Neural progenitor cell (in vitro differentiated cells): ENCODE measurements at regions not wholly inside any gene's neighbourhood (a gene's known extent, or its start where the extent isn't known, plus 50 kb on each side); places are given as distances from the start of the nearest gene placed in this dataset.

ENCODE experiments used
- DNase-seq: peaks from one replicate; pipeline ENCODE4 v3.0.0-alpha.2; 2016; ENCODE audit warnings: low spot score
- H2AFZ ChIP-seq: fragments of 200-600 bp; sonication (generic); replicated peaks from 2 replicates; pipeline ENCODE4 v1.6.1; 2016; ENCODE audit warnings: antibody characterized with exemption
- H3F3A ChIP-seq: fragments of 200-600 bp; sonication (generic); 2 replicates; pipeline ENCODE4 v1.6.1; 2016; ENCODE audit warnings: antibody characterized with exemption, low read depth
- H3K27ac ChIP-seq: fragments of 200-600 bp; sonication (generic); 2 replicates; pipeline ENCODE4 v1.5.1; 2016; ENCODE audit warnings: mild to moderate bottlenecking
- H3K27me3 ChIP-seq: fragments of 200-600 bp; sonication (generic); 2 replicates; pipeline ENCODE4 v1.6.1; 2016; ENCODE audit warnings: mild to moderate bottlenecking, moderate library complexity
- H3K36me3 ChIP-seq: fragments of 200-600 bp; sonication (generic); 2 replicates; pipeline ENCODE4 v1.5.1; 2016
- H3K4me1 ChIP-seq: fragments of 200-600 bp; sonication (generic); 2 replicates; pipeline ENCODE4 v1.6.1; 2016; ENCODE audit warnings: mixed run types
- H3K4me2 ChIP-seq: fragments of 200-600 bp; sonication (generic); 2 replicates; pipeline ENCODE4 v1.6.1; 2016
- H3K4me3 ChIP-seq: fragments of 200-600 bp; sonication (generic); 2 replicates; pipeline ENCODE4 v1.5.1; 2016
- H3K79me2 ChIP-seq: fragments of 200-600 bp; sonication (generic); 2 replicates; pipeline ENCODE4 v1.6.1; 2016; ENCODE audit warnings: low read depth
- H3K9ac ChIP-seq: fragments of 200-600 bp; sonication (generic); 2 replicates; pipeline ENCODE4 v1.6.1; 2016
- H3K9me3 ChIP-seq: fragments of 200-600 bp; sonication (generic); 2 replicates; pipeline ENCODE4 v1.5.1; 2016; ENCODE audit warnings: low read depth
- H4K20me1 ChIP-seq: fragments of 200-600 bp; sonication (generic); 2 replicates; pipeline ENCODE4 v1.6.1; 2016; ENCODE audit warnings: low read depth
- H3K27ac Mint-ChIP-seq: 3 replicates; pipeline ENCODE4 v1.8.0; 2021; ENCODE audit warnings: mixed read lengths
- H3K27me3 Mint-ChIP-seq: 2 replicates; pipeline ENCODE4 v1.8.0; 2022; ENCODE audit warnings: low read depth, mild to moderate bottlenecking, inconsistent platforms, moderate library complexity, mixed read lengths; ENCODE audit not compliant: insufficient read depth
- H3K36me3 Mint-ChIP-seq: 3 replicates; pipeline ENCODE4 v1.8.0; 2021; ENCODE audit warnings: mixed read lengths
- H3K4me1 Mint-ChIP-seq: 3 replicates; pipeline ENCODE4 v1.8.0; 2021; ENCODE audit warnings: mixed read lengths
- H3K4me3 Mint-ChIP-seq: 3 replicates; pipeline ENCODE4 v1.8.0; 2021; ENCODE audit warnings: mild to moderate bottlenecking, moderate library complexity, mixed read lengths
- H3K9me3 Mint-ChIP-seq: 3 replicates; pipeline ENCODE4 v1.8.0; 2020; ENCODE audit warnings: mixed read lengths
- EZH2 ChIP-seq: fragments of 200-600 bp; sonication (generic); IDR thresholded peaks from 2 replicates; pipeline ENCODE4 v1.6.1; 2017; ENCODE audit warnings: antibody characterized with exemption, mild to moderate bottlenecking, moderate library complexity
- EZH2phosphoT487 ChIP-seq: fragments of 200-600 bp; sonication (generic); IDR thresholded peaks from 2 replicates; pipeline ENCODE4 v1.6.1; 2017; ENCODE audit warnings: antibody characterized with exemption
- TF ChIP-seq, protein P1 (sequence below): fragments of 200-600 bp; sonication (generic); IDR thresholded peaks from 2 replicates; pipeline ENCODE4 v1.5.1; 2017; ENCODE audit warnings: antibody characterized with exemption, mild to moderate bottlenecking

GRCh38 chr17:72400488-72400827, 279.6 kb downstream of the SOX9 start:
- Mint-ChIP-seq H3K27ac (no peak overlapping the region), H3K9me3 (no peaks in the 10 kb centered on the region)
- no peaks in the 10 kb centered on the region for H3K27me3 ChIP-seq

DNA sequence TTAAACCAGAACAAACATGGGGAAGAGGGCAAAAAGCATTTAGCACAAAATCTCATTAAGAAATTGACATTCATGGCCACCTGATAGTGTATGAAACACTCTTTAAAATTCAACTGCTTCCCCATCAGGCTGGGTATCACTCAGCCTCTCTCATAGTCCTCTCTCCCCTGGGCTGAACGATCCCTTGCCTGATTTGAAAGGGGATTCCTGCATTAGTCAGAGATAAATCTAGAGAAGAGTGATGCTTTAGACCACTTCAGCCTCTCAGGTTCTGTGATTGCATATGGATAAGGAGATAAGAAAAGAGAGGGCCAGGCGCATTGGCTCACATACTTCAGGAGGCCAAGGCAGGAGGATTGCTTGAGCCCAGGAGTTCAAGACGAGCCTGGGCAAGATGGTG, 280.0 kb downstream of the SOX9 start:
- H3K4me3 ChIP-seq: no peak overlapping the region
- Mint-ChIP-seq H3K36me3 (peaks cover 5% of the 10 kb centered on the region), H3K4me1 (peaks cover 5% of the 10 kb centered on the region), H3K27ac (no peak overlapping the region), H3K9me3 (no peaks in the 10 kb centered on the region), H3K4me3 (no peak overlapping the region), H3K27me3 (peaks cover 9% of the 10 kb centered on the region)
- H3K4me2 ChIP-seq: no peak overlapping the region
- no peak overlapping the region for H2AFZ ChIP-seq
- H3K27ac ChIP-seq: no peak overlapping the region
- no peaks in the 10 kb centered on the region for H3F3A ChIP-seq
- no peak overlapping the region for H3K9ac ChIP-seq
- no peak for DNase-seq
- no peaks in the 10 kb centered on the region for H3K79me2 ChIP-seq
- no peaks in the 10 kb centered on the region for H3K9me3 ChIP-seq
- H4K20me1 ChIP-seq: no peaks in the 10 kb centered on the region
- H3K4me1 ChIP-seq: peaks cover 4% of the 10 kb centered on the region
- TF ChIP-seq EZH2phosphoT487 (no peak), EZH2 (no peak)
- TF ChIP-seq, protein P1, sequence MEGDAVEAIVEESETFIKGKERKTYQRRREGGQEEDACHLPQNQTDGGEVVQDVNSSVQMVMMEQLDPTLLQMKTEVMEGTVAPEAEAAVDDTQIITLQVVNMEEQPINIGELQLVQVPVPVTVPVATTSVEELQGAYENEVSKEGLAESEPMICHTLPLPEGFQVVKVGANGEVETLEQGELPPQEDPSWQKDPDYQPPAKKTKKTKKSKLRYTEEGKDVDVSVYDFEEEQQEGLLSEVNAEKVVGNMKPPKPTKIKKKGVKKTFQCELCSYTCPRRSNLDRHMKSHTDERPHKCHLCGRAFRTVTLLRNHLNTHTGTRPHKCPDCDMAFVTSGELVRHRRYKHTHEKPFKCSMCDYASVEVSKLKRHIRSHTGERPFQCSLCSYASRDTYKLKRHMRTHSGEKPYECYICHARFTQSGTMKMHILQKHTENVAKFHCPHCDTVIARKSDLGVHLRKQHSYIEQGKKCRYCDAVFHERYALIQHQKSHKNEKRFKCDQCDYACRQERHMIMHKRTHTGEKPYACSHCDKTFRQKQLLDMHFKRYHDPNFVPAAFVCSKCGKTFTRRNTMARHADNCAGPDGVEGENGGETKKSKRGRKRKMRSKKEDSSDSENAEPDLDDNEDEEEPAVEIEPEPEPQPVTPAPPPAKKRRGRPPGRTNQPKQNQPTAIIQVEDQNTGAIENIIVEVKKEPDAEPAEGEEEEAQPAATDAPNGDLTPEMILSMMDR: no peak
- no peaks in the 10 kb centered on the region for H3K36me3 ChIP-seq
- no peaks in the 10 kb centered on the region for H3K27me3 ChIP-seq

More at GRCh38 chr17:72400488-72400827, 279.6 kb downstream of the SOX9 start:
- no peak overlapping the region for H3K4me2 ChIP-seq
- H2AFZ ChIP-seq: no peak overlapping the region
- no peak for TF ChIP-seq EZH2phosphoT487
- no peak overlapping the region for H3K27ac ChIP-seq
- Mint-ChIP-seq H3K4me1 (peaks cover 5% of the 10 kb centered on the region), H3K36me3 (peaks cover 5% of the 10 kb centered on the region), H3K27me3 (peaks cover 9% of the 10 kb centered on the region), H3K4me3 (no peak overlapping the region)
- no peaks in the 10 kb centered on the region for H3K9me3 ChIP-seq
- H3K4me1 ChIP-seq: peaks cover 4% of the 10 kb centered on the region
- DNase-seq: no peak
- no peak overlapping the region for H3K4me3 ChIP-seq
- no peaks in the 10 kb centered on the region for H3K79me2 ChIP-seq
- no peaks in the 10 kb centered on the region for H3F3A ChIP-seq
- H3K36me3 ChIP-seq: no peaks in the 10 kb centered on the region
- H3K9ac ChIP-seq: no peak overlapping the region
- H4K20me1 ChIP-seq: no peaks in the 10 kb centered on the region

GRCh38 chr17:72401883-72402726, 281.3 kb downstream of the SOX9 start:
- no peak overlapping the region for H3K27ac Mint-ChIP-seq
- H3K36me3 ChIP-seq: no peaks in the 10 kb centered on the region
- TF ChIP-seq, protein P1: no peak
- no peak for TF ChIP-seq EZH2
- no peak for DNase-seq
- no peak overlapping the region for H3K4me2 ChIP-seq
- peaks cover 2% of the 10 kb centered on the region for H3K9me3 Mint-ChIP-seq
- H3K27me3 Mint-ChIP-seq: peaks cover 9% of the 10 kb centered on the region
- H3K27me3 ChIP-seq: no peaks in the 10 kb centered on the region
- no peak overlapping the region for H3K4me3 ChIP-seq
- no peaks in the 10 kb centered on the region for H3K9me3 ChIP-seq
- peaks cover 5% of the 10 kb centered on the region for H3K36me3 Mint-ChIP-seq
- H3K27ac ChIP-seq: no peak overlapping the region
- H3K4me1 ChIP-seq: peaks cover 4% of the 10 kb centered on the region
- no peaks in the 10 kb centered on the region for H3F3A ChIP-seq
- peaks cover 13% of the 10 kb centered on the region for H3K4me1 Mint-ChIP-seq
- H2AFZ ChIP-seq: no peak overlapping the region
- H4K20me1 ChIP-seq: no peaks in the 10 kb centered on the region
- no peak overlapping the region for H3K4me3 Mint-ChIP-seq
- no peak overlapping the region for H3K9ac ChIP-seq
- no peaks in the 10 kb centered on the region for H3K79me2 ChIP-seq

DNA sequence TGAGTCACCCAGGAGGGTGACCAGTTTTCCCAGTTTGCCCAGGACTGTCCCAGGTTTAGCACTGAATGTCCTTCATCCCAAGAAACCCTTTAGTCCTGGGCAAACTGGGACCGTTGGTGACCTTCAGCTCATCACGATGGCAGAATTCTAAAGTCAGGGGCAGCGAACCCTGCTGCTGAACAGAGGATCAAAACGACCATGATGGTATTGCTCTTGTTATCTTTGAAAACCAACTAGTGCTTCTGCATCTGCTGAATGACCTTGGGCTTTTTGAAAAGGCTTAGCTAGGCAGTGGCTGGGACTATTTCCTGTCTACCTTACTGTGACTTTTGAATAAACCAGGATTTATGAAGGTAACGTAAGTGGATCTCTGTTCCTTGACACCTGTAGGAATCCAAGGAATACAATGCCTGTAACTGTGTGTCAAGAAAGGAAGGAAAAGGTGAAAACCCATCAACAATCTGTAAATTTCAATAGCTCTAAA, 281.9 kb downstream of the SOX9 start:
- peaks cover 19% of the 10 kb centered on the region for H3K4me1 Mint-ChIP-seq
- H3K4me3 Mint-ChIP-seq: no peak overlapping the region
- H3K9me3 Mint-ChIP-seq: peaks cover 2% of the 10 kb centered on the region
- H3K9ac ChIP-seq: no peak overlapping the region
- H3K4me3 ChIP-seq: no peak overlapping the region
- no peaks in the 10 kb centered on the region for H3F3A ChIP-seq
- DNase-seq: no peak
- no peak overlapping the region for H3K4me2 ChIP-seq
- peaks cover 4% of the 10 kb centered on the region for H3K4me1 ChIP-seq
- no peaks in the 10 kb centered on the region for H3K79me2 ChIP-seq
- H3K27me3 ChIP-seq: no peaks in the 10 kb centered on the region
- H3K27ac ChIP-seq: no peak overlapping the region
- H3K27me3 Mint-ChIP-seq: peaks cover 9% of the 10 kb centered on the region
- peaks cover 5% of the 10 kb centered on the region for H3K36me3 Mint-ChIP-seq
- H3K36me3 ChIP-seq: no peaks in the 10 kb centered on the region
- H3K9me3 ChIP-seq: no peaks in the 10 kb centered on the region
- H2AFZ ChIP-seq: no peak overlapping the region
- TF ChIP-seq EZH2phosphoT487 (no peak), EZH2 (no peak)
- TF ChIP-seq, protein P1: no peak
- H3K27ac Mint-ChIP-seq: no peak overlapping the region
- H4K20me1 ChIP-seq: no peaks in the 10 kb centered on the region
